Lower leg skin (tissue), 3 donors: ENCODE measurements at regions not wholly inside any gene's neighbourhood (a gene's known extent, or its start where the extent isn't known, plus 50 kb on each side); places are given as distances from the start of the nearest gene placed in this dataset.

Experiments
- POLR2A ChIP-seq, 2 donors: fragments of 450-650 bp; IDR thresholded peaks; one replicate each; pipeline ENCODE4 v1.6.1; 2016 to 2017; ENCODE audit warnings: antibody characterized with exemption in 2 of 2, mild to moderate bottlenecking in 1 of 2, moderate library complexity in 1 of 2
- TF ChIP-seq, protein P1 (sequence below), 3 donors: fragments of 450-650 bp; IDR thresholded peaks; one replicate each; pipeline ENCODE4 v1.5.1; 2016; ENCODE audit warnings: antibody characterized with exemption in 3 of 3, mild to moderate bottlenecking in 3 of 3, moderate library complexity in 2 of 3

DNA sequence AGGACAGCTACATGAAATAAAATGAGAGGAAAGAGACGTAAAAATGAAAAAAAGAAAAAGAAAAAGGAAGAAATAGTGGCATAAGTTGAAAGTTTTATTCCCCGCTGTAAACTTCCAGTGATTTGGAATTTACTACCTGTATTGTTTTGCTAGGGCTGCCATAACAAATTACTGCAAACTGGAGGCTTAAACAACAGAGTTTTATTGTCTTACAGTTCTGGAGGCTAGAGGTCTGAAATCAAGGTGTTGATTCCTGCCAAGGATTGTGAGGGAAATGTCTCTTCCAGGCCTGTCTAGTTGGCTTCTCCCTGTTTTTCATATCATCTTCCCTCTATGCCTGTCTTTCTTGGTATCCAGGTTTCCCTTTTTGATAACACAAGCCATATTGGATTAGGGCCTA is 119.4 kb upstream of the PACRGL start:
- TF ChIP-seq, protein P1, sequence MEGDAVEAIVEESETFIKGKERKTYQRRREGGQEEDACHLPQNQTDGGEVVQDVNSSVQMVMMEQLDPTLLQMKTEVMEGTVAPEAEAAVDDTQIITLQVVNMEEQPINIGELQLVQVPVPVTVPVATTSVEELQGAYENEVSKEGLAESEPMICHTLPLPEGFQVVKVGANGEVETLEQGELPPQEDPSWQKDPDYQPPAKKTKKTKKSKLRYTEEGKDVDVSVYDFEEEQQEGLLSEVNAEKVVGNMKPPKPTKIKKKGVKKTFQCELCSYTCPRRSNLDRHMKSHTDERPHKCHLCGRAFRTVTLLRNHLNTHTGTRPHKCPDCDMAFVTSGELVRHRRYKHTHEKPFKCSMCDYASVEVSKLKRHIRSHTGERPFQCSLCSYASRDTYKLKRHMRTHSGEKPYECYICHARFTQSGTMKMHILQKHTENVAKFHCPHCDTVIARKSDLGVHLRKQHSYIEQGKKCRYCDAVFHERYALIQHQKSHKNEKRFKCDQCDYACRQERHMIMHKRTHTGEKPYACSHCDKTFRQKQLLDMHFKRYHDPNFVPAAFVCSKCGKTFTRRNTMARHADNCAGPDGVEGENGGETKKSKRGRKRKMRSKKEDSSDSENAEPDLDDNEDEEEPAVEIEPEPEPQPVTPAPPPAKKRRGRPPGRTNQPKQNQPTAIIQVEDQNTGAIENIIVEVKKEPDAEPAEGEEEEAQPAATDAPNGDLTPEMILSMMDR (IDR thresholded peaks at IDR 0.05), result no peak
- TF ChIP-seq POLR2A (IDR thresholded peaks at IDR 0.05), result no peak
